Mucosa of stomach (tissue), 1 donor: ENCODE measurements at regions not wholly inside any gene's neighbourhood (a gene's known extent, or its start where the extent isn't known, plus 50 kb on each side); places are given as distances from the start of the nearest gene placed in this dataset.
"Not testable (repeated sequence)": the region's sequence is repeated elsewhere in the genome, so short reads cannot be mapped to it uniquely, and the experiment has no call there.

Experiments
- H3K27me3 ChIP-seq: one replicate; pipeline ENCODE4 v1.7.0; 2013; ENCODE audit warnings: mild to moderate bottlenecking, low read length; ENCODE audit not compliant: control insufficient read depth, insufficient read depth
- H3K36me3 ChIP-seq: one replicate; pipeline ENCODE4 v1.7.0; 2013; ENCODE audit warnings: low read length; ENCODE audit not compliant: control insufficient read depth, insufficient read depth
- H3K4me1 ChIP-seq: one replicate; pipeline ENCODE4 v1.7.0; 2013; ENCODE audit warnings: mild to moderate bottlenecking, low read length; ENCODE audit not compliant: control insufficient read depth, insufficient read depth
- H3K4me3 ChIP-seq: one replicate; pipeline ENCODE4 v1.7.0; 2013; ENCODE audit warnings: low read length
- H3K9ac ChIP-seq: one replicate; pipeline ENCODE4 v1.7.0; 2013; ENCODE audit warnings: mild to moderate bottlenecking, low read length, moderate library complexity
- H3K9me3 ChIP-seq: one replicate; pipeline ENCODE4 v1.7.0; 2013; ENCODE audit warnings: mild to moderate bottlenecking, low read length, moderate library complexity; ENCODE audit not compliant: control insufficient read depth
- donor health status: Pancreatic carcinoma.

- Histone ChIP-seq H3K9me3 (no peaks in the 10 kb centered on the region), H3K4me3 (no peak overlapping the region), H3K9ac (no peak overlapping the region), H3K27me3 (no peaks in the 10 kb centered on the region), H3K36me3 (no peaks in the 10 kb centered on the region), H3K4me1 (peaks cover 3% of the 10 kb centered on the region)
Measured at GRCh38 chrX:3960952-3961351, 247.5 kb upstream of the PRKX start.

GRCh38 chrX:3951859-3952258, 238.4 kb upstream of the PRKX start:
- H3K4me1 ChIP-seq, result no peaks in the 10 kb centered on the region
- H3K9me3 ChIP-seq, result no peaks in the 10 kb centered on the region
- no peak overlapping the region for H3K4me3 ChIP-seq
- H3K9ac ChIP-seq, result no peak overlapping the region
- H3K36me3 ChIP-seq, result no peaks in the 10 kb centered on the region
- no peaks in the 10 kb centered on the region for H3K27me3 ChIP-seq

GRCh38 chrX:3950373-3950772, 236.9 kb upstream of the PRKX start:
- no peaks in the 10 kb centered on the region for H3K36me3 ChIP-seq
- no peak overlapping the region for H3K9ac ChIP-seq

GRCh38 chrX:3943965-3944364, 230.5 kb upstream of the PRKX start:
- Histone ChIP-seq H3K9me3 (no peaks in the 10 kb centered on the region), H3K36me3 (no peaks in the 10 kb centered on the region), H3K4me3 (no peak overlapping the region), H3K9ac (no peak overlapping the region), H3K27me3 (no peaks in the 10 kb centered on the region), H3K4me1 (no peaks in the 10 kb centered on the region)

More at GRCh38 chrX:3950373-3950772, 236.9 kb upstream of the PRKX start:
- H3K4me1 ChIP-seq, result no peaks in the 10 kb centered on the region
- no peaks in the 10 kb centered on the region for H3K9me3 ChIP-seq
- no peak overlapping the region for H3K4me3 ChIP-seq
- no peaks in the 10 kb centered on the region for H3K27me3 ChIP-seq

- Histone ChIP-seq H3K4me3 (no peak overlapping the region), H3K36me3 (no peaks in the 10 kb centered on the region), H3K4me1 (no peaks in the 10 kb centered on the region), H3K27me3 (no peaks in the 10 kb centered on the region), H3K9me3 (no peaks in the 10 kb centered on the region), H3K9ac (no peak overlapping the region)
Measured at GRCh38 chrX:3940000-3940610, 226.7 kb upstream of the PRKX start.

GRCh38 chrX:3938587-3938986, 225.1 kb upstream of the PRKX start:
- Histone ChIP-seq H3K9ac (no peak overlapping the region), H3K4me3 (no peak overlapping the region), H3K4me1 (no peaks in the 10 kb centered on the region), H3K36me3 (no peaks in the 10 kb centered on the region), H3K9me3 (no peaks in the 10 kb centered on the region), H3K27me3 (no peaks in the 10 kb centered on the region)

- not testable (repeated sequence) for H3K9ac ChIP-seq, H3K9me3 ChIP-seq, H3K4me3 ChIP-seq, H3K4me1 ChIP-seq, H3K27me3 ChIP-seq, H3K36me3 ChIP-seq
Measured at GRCh38 chrX:3935196-3935595, 221.7 kb upstream of the PRKX start.

GRCh38 chrX:3920424-3921017, 207.1 kb upstream of the PRKX start:
- H3K36me3 ChIP-seq, H3K4me3 ChIP-seq, H3K9ac ChIP-seq, H3K27me3 ChIP-seq, H3K9me3 ChIP-seq, H3K4me1 ChIP-seq: not testable (repeated sequence)

GRCh38 chrX:3919668-3920423, 206.4 kb upstream of the PRKX start:
- not testable (repeated sequence) for H3K4me1 ChIP-seq, H3K9ac ChIP-seq, H3K27me3 ChIP-seq, H3K36me3 ChIP-seq, H3K9me3 ChIP-seq, H3K4me3 ChIP-seq

GRCh38 chrX:3914813-3915212, 201.4 kb upstream of the PRKX start:
- H3K9ac ChIP-seq, H3K36me3 ChIP-seq, H3K4me3 ChIP-seq, H3K27me3 ChIP-seq, H3K4me1 ChIP-seq, H3K9me3 ChIP-seq: not testable (repeated sequence)

- not testable (repeated sequence) for H3K4me3 ChIP-seq, H3K36me3 ChIP-seq, H3K9me3 ChIP-seq, H3K9ac ChIP-seq, H3K4me1 ChIP-seq, H3K27me3 ChIP-seq
Measured at GRCh38 chrX:3914059-3914458, 200.6 kb upstream of the PRKX start.

GRCh38 chrX:3911012-3911411, 197.6 kb upstream of the PRKX start:
- H3K9ac ChIP-seq, H3K36me3 ChIP-seq, H3K27me3 ChIP-seq, H3K4me3 ChIP-seq, H3K9me3 ChIP-seq, H3K4me1 ChIP-seq: not testable (repeated sequence)
